SK-N-SH (cell line): ENCODE measurements at regions not wholly inside any gene's neighbourhood (a gene's known extent, or its start where the extent isn't known, plus 50 kb on each side); places are given as distances from the start of the nearest gene placed in this dataset.

ENCODE experiments used
- CTCF ChIA-PET: fragments of 300-600, 350-600 bp; formaldehyde crosslinking; extraction: SDS; loops from one replicate; lab custom pipeline; 2021; lab: Yijun Ruan, JAX
- POLR2A ChIA-PET: fragments of 350-600 bp; sonication (Branson Sonifier 250); formaldehyde crosslinking; extraction: SDS; loops from one replicate; lab custom pipeline; 2020; ENCODE audit warnings: antibody characterized with exemption, inconsistent platforms; lab: Yijun Ruan, JAX
- DNase-seq: peaks from one replicate; pipeline ENCODE4 v3.0.0; 2012
- H2AFZ ChIP-seq: fragments of 200-600 bp; sonication (generic); 2 replicates; pipeline ENCODE4 v1.8.1; 2016; ENCODE audit warnings: antibody characterized with exemption, mild to moderate bottlenecking, low read depth
- H3F3A ChIP-seq: fragments of 200-600 bp; sonication (generic); replicated peaks from 2 replicates; pipeline ENCODE3; 2016; ENCODE audit warnings: antibody characterized with exemption, mild to moderate bottlenecking; ENCODE audit not compliant: insufficient read depth
- H3K27ac ChIP-seq, 2 experiments: fragments of 200-500 bp in 1 of 2; fragments of 200-600 bp in 1 of 2; sonication (Bioruptor generic) in 1 of 2; sonication (generic), shearing (Covaris generic) in 1 of 2; 2 replicates each; pipeline versions ENCODE4 v1.5.1 to v1.6.1; 2014 to 2016; ENCODE audit warnings: low read depth in 2 of 2, inconsistent platforms in 1 of 2, low read length in 1 of 2, mild to moderate bottlenecking in 1 of 2, mixed read lengths in 1 of 2
- H3K27me3 ChIP-seq: fragments of 200-600 bp; sonication (generic), shearing (Covaris generic); 2 replicates; pipeline ENCODE4 v1.6.1; 2016; ENCODE audit warnings: mixed run types; ENCODE audit not compliant: insufficient read depth
- H3K36me3 ChIP-seq, 2 experiments: fragments of 200-500 bp in 1 of 2; fragments of 200-600 bp in 1 of 2; sonication (Bioruptor generic) in 1 of 2; sonication (generic) in 1 of 2; replicated peaks in 1 of 2; 2 replicates each; pipeline versions ENCODE3 to v1.5.1; 2014 to 2016; ENCODE audit warnings: low read length in 1 of 2, mild to moderate bottlenecking in 1 of 2; ENCODE audit not compliant: insufficient read depth in 2 of 2, control insufficient read depth in 1 of 2
- H3K4me1 ChIP-seq, 2 experiments: fragments of 200-500 bp in 1 of 2; fragments of 200-600 bp in 1 of 2; sonication (Bioruptor generic) in 1 of 2; sonication (generic), shearing (Covaris generic) in 1 of 2; 2 replicates each; pipeline versions ENCODE4 v1.5.1 to v1.6.1; 2014 to 2016; ENCODE audit warnings: low read depth in 1 of 2, low read length in 1 of 2, mixed run types in 1 of 2; ENCODE audit not compliant: insufficient read depth in 2 of 2, control insufficient read depth in 1 of 2
- H3K4me2 ChIP-seq: fragments of 200-600 bp; sonication (generic), shearing (Covaris generic); 2 replicates; pipeline ENCODE4 v1.6.1; 2017; ENCODE audit warnings: mixed run types
- H3K4me3 ChIP-seq, 2 experiments: fragments of 200-500 bp in 1 of 2; fragments of 200-600 bp in 1 of 2; sonication (Bioruptor generic) in 1 of 2; sonication (generic), shearing (Covaris generic) in 1 of 2; 2 replicates each; pipeline versions ENCODE4 v1.5.1 to v1.8.1; 2014 to 2016; ENCODE audit warnings: low read depth in 2 of 2, inconsistent platforms in 1 of 2, low read length in 1 of 2, mild to moderate bottlenecking in 1 of 2, mixed read lengths in 1 of 2, moderate library complexity in 1 of 2
- H3K79me2 ChIP-seq: fragments of 200-600 bp; sonication (generic); 2 replicates; pipeline ENCODE4 v1.8.1; 2017; ENCODE audit warnings: mild to moderate bottlenecking; ENCODE audit not compliant: insufficient read depth
- H3K9ac ChIP-seq: fragments of 200-600 bp; sonication (generic); 2 replicates; pipeline ENCODE4 v1.6.1; 2017; ENCODE audit warnings: mixed run types
- H3K9me2 ChIP-seq: fragments of 200-600 bp; sonication (generic); 2 replicates; pipeline ENCODE4 v1.6.1; 2017; ENCODE audit warnings: mixed run types
- H3K9me3 ChIP-seq: fragments of 200-600 bp; sonication (generic); 2 replicates; pipeline ENCODE4 v1.6.1; 2017; ENCODE audit warnings: mixed run types, mild to moderate bottlenecking, moderate library complexity
- H4K20me1 ChIP-seq: fragments of 200-600 bp; sonication (generic); 2 replicates; pipeline ENCODE4 v1.6.1; 2017; ENCODE audit warnings: mild to moderate bottlenecking, mixed run types; ENCODE audit not compliant: insufficient read depth
- CHD2 ChIP-seq: fragments of 150-350 bp; IDR thresholded peaks from 2 replicates; pipeline ENCODE4 v1.6.1; 2018; ENCODE audit warnings: low read length; ENCODE audit not compliant: partially characterized antibody
- CTCF ChIP-seq: fragments of 200-600 bp; sonication (generic); IDR thresholded peaks from 2 replicates; pipeline ENCODE4 v1.6.1; 2017; ENCODE audit warnings: antibody characterized with exemption, mild to moderate bottlenecking, moderate library complexity
- ELF1 ChIP-seq: IDR thresholded peaks from 2 replicates; pipeline ENCODE4 v1.4.0; 2012
- EP300 ChIP-seq, 2 experiments: IDR thresholded peaks; 2 replicates each; pipeline versions ENCODE4 v1.4.0 to v1.6.1; 2012; ENCODE audit warnings: borderline replicate concordance in 1 of 2, low read depth in 1 of 2, low read length in 1 of 2
- FOXM1 ChIP-seq: IDR thresholded peaks from 2 replicates; pipeline ENCODE4 v1.4.0; 2012; ENCODE audit warnings: low read depth, mild to moderate bottlenecking
- GABPA ChIP-seq: IDR thresholded peaks from 2 replicates; pipeline ENCODE4 v1.4.0; 2012; ENCODE audit warnings: low read depth, mild to moderate bottlenecking
- GATA2 ChIP-seq: sonication (generic); formaldehyde crosslinking; IDR thresholded peaks from 2 replicates; pipeline ENCODE4 v1.5.0; 2020; ENCODE audit warnings: mild to moderate bottlenecking, missing genetic modification reagents
- JUND ChIP-seq: IDR thresholded peaks from 2 replicates; pipeline ENCODE4 v1.4.0; 2012
- MAX ChIP-seq: IDR thresholded peaks from 2 replicates; pipeline ENCODE4 v1.4.0; 2012; ENCODE audit warnings: low read depth
- MEF2A ChIP-seq: IDR thresholded peaks from 2 replicates; pipeline ENCODE4 v1.4.0; 2012; ENCODE audit warnings: low read depth, borderline replicate concordance
- MXI1 ChIP-seq: IDR thresholded peaks from 2 replicates; pipeline ENCODE4 v1.6.1; 2012; ENCODE audit warnings: mild to moderate bottlenecking, low read depth, low read length, improper control_type of control experiment
- NRF1 ChIP-seq: IDR thresholded peaks from 2 replicates; pipeline ENCODE4 v1.6.1; 2012; ENCODE audit warnings: low read depth, mild to moderate bottlenecking, low read length
- PBX3 ChIP-seq: IDR thresholded peaks from 2 replicates; pipeline ENCODE4; 2012
- RCOR1 ChIP-seq: fragments of 150-350 bp; IDR thresholded peaks from 2 replicates; pipeline ENCODE4 v1.6.1; 2017; ENCODE audit warnings: antibody characterized with exemption, low read length
- REST ChIP-seq: IDR thresholded peaks from 2 replicates; pipeline ENCODE4 v1.6.1; 2012; ENCODE audit warnings: mild to moderate bottlenecking, low read depth, low read length, moderate library complexity
- RXRA ChIP-seq: IDR thresholded peaks from 2 replicates; pipeline ENCODE4 v1.4.0; 2012; ENCODE audit warnings: low read depth, mild to moderate bottlenecking, borderline replicate concordance
- SIN3A ChIP-seq: IDR thresholded peaks from 2 replicates; pipeline ENCODE4 v1.6.1; 2012; ENCODE audit warnings: low read depth, mild to moderate bottlenecking, low read length, moderate library complexity, borderline replicate concordance
- SMC3 ChIP-seq: IDR thresholded peaks from 2 replicates; pipeline ENCODE4 v1.6.1; 2012; ENCODE audit warnings: low read depth, low read length, improper control_type of control experiment
- TAF1 ChIP-seq: IDR thresholded peaks from 2 replicates; pipeline ENCODE4 v1.6.1; 2012; ENCODE audit warnings: low read depth, mild to moderate bottlenecking, low read length, moderate library complexity, borderline replicate concordance
- TCF12 ChIP-seq: IDR thresholded peaks from 2 replicates; pipeline ENCODE4 v1.4.0; 2012
- TEAD4 ChIP-seq: IDR thresholded peaks from 2 replicates; pipeline ENCODE4 v1.4.0; 2012; ENCODE audit warnings: mild to moderate bottlenecking, borderline replicate concordance; ENCODE audit not compliant: insufficient read depth
- YY1 ChIP-seq: IDR thresholded peaks from 2 replicates; pipeline ENCODE4 v1.4.0; 2012; ENCODE audit warnings: low read depth, mild to moderate bottlenecking
- WGBS: methylation state at CpG from one replicate; pipeline ENCODE4 v1.1.6; 2017; ENCODE audit warnings: low lambda C conversion rate; 5-methylcytosine and 5-hydroxymethylcytosine counted together

GRCh38 chr9:87029905-87030304 is 82.6 kb upstream of the GAS1 start:
- WGBS: 56% methylated on average over 1 of the region's 1 CpG

GRCh38 chr9:87034841-87035240 is 87.5 kb upstream of the GAS1 start:
- no peaks in the 10 kb centered on the region for H3K27me3 ChIP-seq
- no peak overlapping the region for H3K4me2 ChIP-seq
- H3K36me3 ChIP-seq: no peaks in the 10 kb centered on the region
- peak; percentile 42 for DNase-seq
- no peaks in the 10 kb centered on the region for H3F3A ChIP-seq
- H3K4me1 ChIP-seq: peaks cover 0 to 13% of the 10 kb centered on the region in 2 experiments; a peak in 2 of 4 replicates
- POLR2A ChIA-PET: interaction anchor here (0.8 kb wide), 1 partner anchor 87 kb away, joined by 3 read pairs; no protein-coding TSS in a partner anchor
- no peaks in the 10 kb centered on the region for H4K20me1 ChIP-seq
- H2AFZ ChIP-seq: no peak overlapping the region
- H3K79me2 ChIP-seq: no peaks in the 10 kb centered on the region
- 61% methylated on average over 8 of the region's 8 CpGs for WGBS
- no peaks in the 10 kb centered on the region for H3K9me2 ChIP-seq
- no peak overlapping the region for H3K9ac ChIP-seq
- H3K4me3 ChIP-seq: no peak overlapping the region
- H3K27ac ChIP-seq: peak overlapping the region in 1 of 2 experiments; percentile 91; a peak in 3 of 4 replicates
- CTCF ChIA-PET: interaction anchor here (1.0 kb wide), 1 partner anchor 88 kb away, joined by 3 read pairs; no protein-coding TSS in a partner anchor
- no peaks in the 10 kb centered on the region for H3K9me3 ChIP-seq
- TF ChIP-seq TEAD4 (no peak), GATA2 (CRISPR knock-in tag) (no peak), EP300 (IDR thresholded peaks at IDR 0.05; ENCODE audit: borderline replicate concordance in 1 of 2, low read depth in 1 of 2, low read length in 1 of 2) (peak in 1 of 2 experiments; percentile 55; a peak in 2 of 4 replicates), MAX (no peak), SMC3 (no peak), ELF1 (no peak), NRF1 (no peak), MXI1 (no peak), TCF12 (peak; percentile 43), REST (no peak), PBX3 (peak; percentile 12; the same call in 1 of the 2 replicates), FOXM1 (no peak), SIN3A (no peak), YY1 (no peak), GABPA (no peak), CTCF (no peak), RXRA (no peak), MEF2A (no peak), CHD2 (peak; percentile 36), RCOR1 (no peak), JUND (no peak)

More at GRCh38 chr9:87029905-87030304, 82.6 kb upstream of the GAS1 start:
- H3K9ac ChIP-seq: no peak overlapping the region
- no peaks in the 10 kb centered on the region for H3K27me3 ChIP-seq
- ChIA-PET POLR2A (no interaction called here), CTCF (no interaction called here)
- no peaks in the 10 kb centered on the region for H3K9me3 ChIP-seq
- H3K4me2 ChIP-seq: no peak overlapping the region
- H3K27ac ChIP-seq: no peak overlapping the region
- no peak for DNase-seq
- H3K4me3 ChIP-seq: no peak overlapping the region
- H3K79me2 ChIP-seq: no peaks in the 10 kb centered on the region
- no peaks in the 10 kb centered on the region for H3K9me2 ChIP-seq
- no peaks in the 10 kb centered on the region for H3F3A ChIP-seq
- H4K20me1 ChIP-seq: no peaks in the 10 kb centered on the region
- TF ChIP-seq SIN3A (no peak), ELF1 (no peak), TAF1 (no peak), CHD2 (no peak)
- peaks cover 0 to 9% of the 10 kb centered on the region in 2 experiments; a peak in 2 of 4 replicates for H3K4me1 ChIP-seq
- H2AFZ ChIP-seq: no peak overlapping the region
- no peaks in the 10 kb centered on the region for H3K36me3 ChIP-seq
